ENCODE measurements at regions not wholly inside any gene's neighbourhood (a gene's known extent, or its start where the extent isn't known, plus 50 kb on each side); places are given as distances from the start of the nearest gene placed in this dataset.

DNA sequence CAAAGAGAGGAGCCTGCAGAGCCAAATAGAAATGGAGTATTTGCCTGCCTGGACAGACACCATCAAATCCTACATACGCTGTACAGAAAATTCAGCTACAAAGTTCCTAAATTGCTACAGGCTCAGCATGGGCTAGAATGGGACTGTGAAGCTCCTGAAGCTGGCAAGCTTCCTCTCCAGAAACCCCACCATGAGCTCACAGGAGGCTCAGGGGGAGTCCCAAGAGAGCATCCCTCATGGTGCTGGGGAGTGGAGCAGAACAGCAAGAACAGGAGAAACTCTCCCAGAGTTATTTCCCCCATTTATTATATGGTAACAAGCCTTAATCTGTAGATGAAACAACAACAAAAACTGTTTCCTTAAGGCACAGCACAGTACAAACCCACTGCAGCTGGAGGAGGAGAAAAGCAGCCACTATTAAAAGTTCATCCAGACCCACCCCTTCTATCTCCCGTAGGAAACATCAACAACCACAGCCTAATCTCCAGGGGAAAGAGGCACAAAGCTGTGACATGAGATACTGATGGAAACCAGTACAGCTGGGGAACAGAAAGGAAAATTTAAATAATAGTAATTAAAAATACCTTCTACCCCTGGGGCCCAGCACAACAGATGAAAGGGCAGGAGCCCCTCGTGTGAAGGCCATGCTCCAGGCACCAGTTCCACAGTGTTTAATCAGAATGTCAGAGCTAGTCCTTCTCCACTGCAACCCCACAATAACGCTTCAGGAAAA lies 548.5 kb downstream of the MTRR start:
- Histone ChIP-seq H3K79me2 (no peaks in the 10 kb centered on the region), H3K27me3 (no peaks in the 10 kb centered on the region), H3K9me2 (replicated peaks; ENCODE audit: insufficient read depth) (no peaks in the 10 kb centered on the region), H3K27ac (no peak overlapping the region), H3K36me3 (replicated peaks; ENCODE audit: insufficient read depth, low read depth) (no peaks in the 10 kb centered on the region), H3K4me2 (no peak overlapping the region), H3K4me1 (ENCODE audit: insufficient read depth) (no peaks in the 10 kb centered on the region), H3K4me3 (no peak overlapping the region), H3K9me3 (ENCODE audit: low read depth) (no peaks in the 10 kb centered on the region), H4K20me1 (ENCODE audit: insufficient read depth, poor library complexity, severe bottlenecking) (no peaks in the 10 kb centered on the region), H2AFZ (no peak overlapping the region)
- TF ChIP-seq EZH2phosphoT487 (IDR thresholded peaks at IDR 0.05; ENCODE audit: low read depth, severe bottlenecking, unreplicated experiment), result no peak
- TF ChIP-seq, protein P1, sequence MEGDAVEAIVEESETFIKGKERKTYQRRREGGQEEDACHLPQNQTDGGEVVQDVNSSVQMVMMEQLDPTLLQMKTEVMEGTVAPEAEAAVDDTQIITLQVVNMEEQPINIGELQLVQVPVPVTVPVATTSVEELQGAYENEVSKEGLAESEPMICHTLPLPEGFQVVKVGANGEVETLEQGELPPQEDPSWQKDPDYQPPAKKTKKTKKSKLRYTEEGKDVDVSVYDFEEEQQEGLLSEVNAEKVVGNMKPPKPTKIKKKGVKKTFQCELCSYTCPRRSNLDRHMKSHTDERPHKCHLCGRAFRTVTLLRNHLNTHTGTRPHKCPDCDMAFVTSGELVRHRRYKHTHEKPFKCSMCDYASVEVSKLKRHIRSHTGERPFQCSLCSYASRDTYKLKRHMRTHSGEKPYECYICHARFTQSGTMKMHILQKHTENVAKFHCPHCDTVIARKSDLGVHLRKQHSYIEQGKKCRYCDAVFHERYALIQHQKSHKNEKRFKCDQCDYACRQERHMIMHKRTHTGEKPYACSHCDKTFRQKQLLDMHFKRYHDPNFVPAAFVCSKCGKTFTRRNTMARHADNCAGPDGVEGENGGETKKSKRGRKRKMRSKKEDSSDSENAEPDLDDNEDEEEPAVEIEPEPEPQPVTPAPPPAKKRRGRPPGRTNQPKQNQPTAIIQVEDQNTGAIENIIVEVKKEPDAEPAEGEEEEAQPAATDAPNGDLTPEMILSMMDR (IDR thresholded peaks at IDR 0.05; ENCODE audit: poor library complexity), result no peak
- TF ChIP-seq EZH2 (IDR thresholded peaks at IDR 0.05; ENCODE audit: borderline replicate concordance), result no peak
- WGBS (ENCODE audit: low lambda C conversion rate, missing lambda C conversion rate), result 54% methylated on average over 4 of the region's 4 CpGs
- no peak for DNase-seq (ENCODE audit: low spot score)

GRCh38 chr5:8418049-8418426 lies 549.1 kb downstream of the MTRR start:
- TF ChIP-seq EZH2 (IDR thresholded peaks at IDR 0.05; ENCODE audit: borderline replicate concordance) (no peak), EZH2phosphoT487 (IDR thresholded peaks at IDR 0.05; ENCODE audit: low read depth, severe bottlenecking, unreplicated experiment) (no peak)
- TF ChIP-seq, protein P1 (IDR thresholded peaks at IDR 0.05; ENCODE audit: poor library complexity), result no peak
- Histone ChIP-seq H3K36me3 (replicated peaks; ENCODE audit: insufficient read depth, low read depth) (no peaks in the 10 kb centered on the region), H2AFZ (no peak overlapping the region), H3K9me3 (ENCODE audit: low read depth) (no peaks in the 10 kb centered on the region), H3K27ac (no peak overlapping the region), H3K4me1 (ENCODE audit: insufficient read depth) (no peaks in the 10 kb centered on the region), H3K9me2 (replicated peaks; ENCODE audit: insufficient read depth) (no peaks in the 10 kb centered on the region), H3K4me2 (no peak overlapping the region), H3K4me3 (no peak overlapping the region), H4K20me1 (ENCODE audit: insufficient read depth, poor library complexity, severe bottlenecking) (no peaks in the 10 kb centered on the region), H3K79me2 (no peaks in the 10 kb centered on the region), H3K27me3 (no peaks in the 10 kb centered on the region)
- WGBS (ENCODE audit: low lambda C conversion rate, missing lambda C conversion rate), result 62% methylated on average over 3 of the region's 3 CpGs
- DNase-seq (ENCODE audit: low spot score), result no peak

DNA sequence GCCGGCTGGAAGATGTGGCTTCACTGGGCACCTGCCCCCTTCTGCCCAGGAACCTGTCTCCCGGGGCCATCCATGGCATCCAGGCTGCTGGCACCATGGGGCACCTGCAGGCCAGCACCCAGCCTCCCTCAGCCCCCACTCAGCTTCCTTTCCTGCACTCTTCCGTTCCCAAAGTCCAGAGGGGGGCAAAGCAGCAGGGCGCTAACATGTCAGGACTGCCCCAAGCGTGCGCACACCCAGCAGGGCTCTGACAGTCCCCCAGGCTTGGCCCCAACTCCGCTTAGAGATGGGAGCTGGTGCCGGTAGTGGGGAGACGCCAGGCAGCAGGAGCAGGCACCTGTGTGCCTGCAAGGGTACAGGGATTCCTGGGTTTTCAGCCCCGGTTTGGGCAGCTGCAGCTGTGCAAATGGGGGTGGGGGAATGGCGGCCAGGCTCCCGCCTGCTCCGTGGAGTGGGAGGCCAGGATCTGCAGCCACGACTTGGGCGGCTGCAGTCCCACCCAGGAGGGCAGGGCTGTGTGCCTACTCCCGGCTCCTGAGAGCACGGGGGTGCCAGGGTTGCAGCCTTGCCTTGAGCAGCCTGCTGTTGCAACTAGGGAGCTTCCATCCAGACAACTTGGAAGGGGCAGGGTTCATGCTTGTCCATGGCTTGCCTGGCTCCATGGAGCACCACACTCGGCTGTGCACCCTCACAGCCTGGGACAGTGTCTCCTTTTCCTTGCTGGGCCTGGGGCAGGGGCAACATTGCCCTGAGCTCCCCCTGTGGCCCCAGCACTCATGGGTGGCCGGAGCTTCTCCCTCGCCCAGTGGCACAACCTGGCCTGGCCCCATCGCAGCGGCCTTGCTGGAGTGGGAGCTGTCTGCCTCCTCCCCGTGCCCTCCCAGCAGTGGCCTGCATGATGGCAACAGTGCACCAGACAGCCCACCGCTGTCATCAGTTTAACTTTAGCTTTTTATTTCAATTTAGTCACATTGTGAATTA lies 561.1 kb downstream of the MTRR start:
- no peaks in the 10 kb centered on the region for H3K79me2 ChIP-seq
- no peak overlapping the region for H2AFZ ChIP-seq
- no peaks in the 10 kb centered on the region for H3K9me2 ChIP-seq (replicated peaks; ENCODE audit: insufficient read depth)
- no peak overlapping the region for H3K4me2 ChIP-seq
- H3K27ac ChIP-seq, result no peak overlapping the region
- DNase-seq (ENCODE audit: low spot score), result no peak
- WGBS (ENCODE audit: low lambda C conversion rate, missing lambda C conversion rate), result 92% methylated on average over 24 of the region's 24 CpGs
- TF ChIP-seq, protein P1 (IDR thresholded peaks at IDR 0.05; ENCODE audit: poor library complexity), result no peak
- no peak for TF ChIP-seq EZH2 (IDR thresholded peaks at IDR 0.05; ENCODE audit: borderline replicate concordance)
- no peak for TF ChIP-seq EZH2phosphoT487 (IDR thresholded peaks at IDR 0.05; ENCODE audit: low read depth, severe bottlenecking, unreplicated experiment)
- no peak overlapping the region for H3K4me3 ChIP-seq
- H3K9me3 ChIP-seq (ENCODE audit: low read depth), result no peaks in the 10 kb centered on the region
- no peaks in the 10 kb centered on the region for H3K36me3 ChIP-seq (replicated peaks; ENCODE audit: insufficient read depth, low read depth)
- H3K27me3 ChIP-seq, result no peaks in the 10 kb centered on the region
- H4K20me1 ChIP-seq (ENCODE audit: insufficient read depth, poor library complexity, severe bottlenecking), result no peaks in the 10 kb centered on the region
- no peaks in the 10 kb centered on the region for H3K4me1 ChIP-seq (ENCODE audit: insufficient read depth)
